ENCODE measurements at regions not wholly inside any gene's neighbourhood (a gene's known extent, or its start where the extent isn't known, plus 50 kb on each side); places are given as distances from the start of the nearest gene placed in this dataset.
"Not testable (repeated sequence)": the region's sequence is repeated elsewhere in the genome, so short reads cannot be mapped to it uniquely, and the experiment has no call there.

DNA sequence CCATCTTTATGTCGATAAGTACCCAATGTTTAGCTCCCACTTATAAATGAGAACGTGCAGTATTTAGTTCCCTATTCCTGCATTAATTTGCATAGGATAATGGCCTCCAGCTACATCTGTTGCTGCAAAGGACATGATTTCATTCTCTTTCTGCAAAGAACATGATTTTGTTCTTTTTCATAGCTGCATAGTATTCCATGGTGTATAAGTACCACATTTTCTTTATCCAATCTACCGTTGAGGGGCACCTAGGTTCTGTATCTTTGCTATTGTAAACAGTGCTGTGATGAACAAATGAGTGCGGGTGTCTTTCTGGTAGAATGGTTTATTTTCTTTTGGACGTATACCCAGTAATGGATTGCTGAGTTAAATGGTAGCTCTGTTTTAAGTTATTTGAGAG, 63.0 kb downstream of the HLX start:
- no peak for DNase-seq (ENCODE audit: low read depth in 2 of 2)

- not testable (repeated sequence) for DNase-seq (ENCODE audit: low read depth in 2 of 2)
Measured at GRCh38 chr1:220942914-220943313, 63.7 kb downstream of the HLX start.

GRCh38 chr1:220943319-220943996, 64.2 kb downstream of the HLX start:
- no peak for DNase-seq (ENCODE audit: low read depth in 2 of 2)

DNA sequence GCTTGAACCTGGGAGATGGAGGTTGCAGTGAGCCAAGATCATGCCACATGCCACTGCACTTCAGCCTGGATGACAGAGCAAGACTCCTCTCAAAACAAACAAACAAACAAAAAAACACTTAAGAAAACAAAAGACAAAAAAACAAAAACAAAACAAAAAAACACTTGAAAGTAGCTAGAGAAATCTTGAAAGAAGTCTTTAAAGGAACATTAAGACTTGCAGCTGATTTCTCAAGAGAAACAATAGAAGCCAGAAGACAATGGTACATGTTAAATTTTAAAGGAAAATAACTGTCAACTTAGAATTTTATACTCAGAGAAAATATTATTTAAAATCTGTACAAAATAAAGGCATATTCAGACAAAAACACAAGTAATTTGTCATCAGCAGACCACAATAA, 71.3 kb downstream of the HLX start:
- DNase-seq (ENCODE audit: low read depth in 2 of 2), result no peak

GRCh38 chr1:220952961-220953643, 73.9 kb downstream of the HLX start:
- DNase-seq (ENCODE audit: low read depth in 2 of 2), result no peak

DNA sequence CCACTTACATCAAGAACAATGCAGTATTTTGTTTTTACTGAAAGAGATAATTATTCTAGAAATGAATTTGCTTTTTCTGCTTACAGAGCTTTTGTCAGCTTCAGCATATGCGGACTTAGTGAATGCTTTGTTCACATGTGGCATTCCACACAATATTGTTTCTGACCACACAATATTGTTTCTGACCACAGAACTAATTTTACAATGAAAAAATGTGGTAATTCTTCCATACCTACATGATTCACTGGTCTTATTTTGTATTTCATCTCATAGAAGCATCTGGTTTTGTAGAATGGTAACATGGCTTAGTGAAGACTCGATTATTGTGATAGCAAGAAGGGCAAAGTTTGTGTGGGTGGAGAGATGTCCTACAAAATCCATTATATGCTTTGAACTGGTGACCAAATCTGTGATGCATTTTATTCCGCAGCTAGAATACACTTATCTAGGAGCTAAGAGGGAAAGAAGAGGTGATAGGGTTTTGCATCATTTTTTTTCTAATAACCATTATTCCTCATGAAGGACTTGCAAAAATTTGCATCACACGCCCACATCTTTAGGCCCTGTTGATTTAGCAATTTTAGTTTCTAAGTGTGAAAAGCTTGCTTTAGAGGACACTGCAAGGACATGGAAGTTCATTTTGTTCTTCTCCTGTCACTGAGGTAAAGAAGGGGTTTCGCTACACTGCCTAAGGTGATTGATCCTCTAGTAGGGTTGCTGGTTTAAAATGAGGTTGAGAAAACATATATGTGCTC, 75.3 kb downstream of the HLX start:
- DNase-seq (ENCODE audit: low read depth in 2 of 2), result no peak

GRCh38 chr1:220955116-220955515, 75.9 kb downstream of the HLX start:
- DNase-seq (ENCODE audit: low read depth in 2 of 2), result no peak

DNA sequence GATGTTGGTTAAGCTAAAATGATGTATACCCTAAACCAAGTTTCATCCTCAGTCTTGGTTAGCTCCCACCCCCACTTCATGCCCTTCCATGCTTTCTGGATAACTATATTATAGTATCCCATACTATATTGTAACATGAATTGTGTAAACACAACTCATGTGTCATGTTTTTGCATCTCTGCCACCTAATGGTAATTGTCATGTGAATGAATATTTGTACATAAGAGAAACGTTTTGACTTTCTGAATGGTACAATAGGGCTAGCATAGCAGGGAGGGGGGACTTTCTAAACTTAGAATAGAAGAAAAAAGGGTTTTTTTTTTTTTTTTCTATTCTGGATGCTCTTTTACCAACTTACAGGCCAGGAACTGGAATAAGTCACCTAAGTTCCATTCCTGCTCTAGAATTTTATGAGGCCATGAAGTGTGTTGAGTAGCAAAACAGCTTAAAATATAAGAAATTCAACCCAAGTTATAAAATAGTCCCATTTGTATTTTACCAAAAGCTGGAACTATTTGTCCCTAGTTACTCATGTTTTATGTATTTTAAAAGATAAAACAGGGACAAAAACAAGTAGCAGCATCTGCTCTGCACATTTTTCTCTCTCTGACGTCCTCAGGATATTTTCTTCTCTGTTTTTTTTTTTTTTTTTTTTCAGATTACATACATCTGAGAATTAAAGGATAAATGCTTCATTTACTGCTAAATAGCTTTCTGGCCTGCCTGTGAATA, 77.4 kb downstream of the HLX start:
- no peak for DNase-seq (ENCODE audit: low read depth in 2 of 2)

DNA sequence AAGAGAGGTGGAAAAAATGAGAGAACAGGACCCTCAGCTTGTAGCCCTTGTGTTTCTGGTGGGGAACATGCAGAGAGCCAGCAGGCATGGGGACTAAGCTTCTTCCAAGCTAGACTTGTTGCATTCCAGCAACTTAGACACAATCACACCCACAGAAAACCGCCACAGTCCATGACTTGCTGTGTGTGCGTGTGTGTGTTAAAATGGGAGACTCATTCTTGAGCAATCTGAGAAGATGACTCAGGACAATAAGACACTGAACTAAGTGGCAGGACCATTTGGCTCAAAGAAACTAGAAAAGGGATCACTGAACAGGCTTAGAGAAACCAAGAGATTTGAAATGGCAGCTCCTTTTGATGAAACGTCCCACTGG, 78.0 kb downstream of the HLX start:
- no peak for DNase-seq (ENCODE audit: low read depth in 2 of 2)

- DNase-seq (ENCODE audit: low read depth in 2 of 2), result no peak
Measured at GRCh38 chr1:220958234-220958633, 79.0 kb downstream of the HLX start.

- DNase-seq (ENCODE audit: low read depth in 2 of 2), result no peak
Measured at GRCh38 chr1:220962031-220962751, 82.9 kb downstream of the HLX start.

- no peak for DNase-seq (ENCODE audit: low read depth in 2 of 2)
Measured at GRCh38 chr1:220966041-220966440, 86.8 kb downstream of the HLX start.

DNA sequence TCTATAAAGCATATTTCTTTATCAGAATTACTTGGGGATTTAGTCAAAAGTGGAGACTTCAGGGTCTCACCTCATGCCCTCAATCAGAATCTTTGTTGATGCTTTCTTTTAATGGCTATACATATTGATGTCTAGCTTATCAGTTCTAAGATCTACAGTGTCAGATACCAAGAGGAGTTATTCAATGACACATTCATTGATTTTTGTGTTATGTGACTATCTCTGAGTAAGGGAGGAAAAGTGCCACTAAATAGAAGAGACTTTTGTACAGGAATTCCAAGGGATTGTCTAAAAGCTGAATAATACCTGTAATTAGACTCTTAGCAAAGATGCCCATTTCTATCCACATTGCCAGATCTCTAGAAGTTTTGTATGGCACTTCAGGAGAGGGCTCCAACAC, 87.2 kb downstream of the HLX start:
- DNase-seq (ENCODE audit: low read depth in 2 of 2), result no peak

- DNase-seq (ENCODE audit: low read depth in 2 of 2), result no peak
Measured at GRCh38 chr1:220966881-220967611, 87.8 kb downstream of the HLX start.

- DNase-seq (ENCODE audit: low read depth in 2 of 2), result no peak
Measured at GRCh38 chr1:220967911-220968310, 88.7 kb downstream of the HLX start.

- DNase-seq (ENCODE audit: low read depth in 2 of 2), result not testable (repeated sequence)
Measured at GRCh38 chr1:220969281-220969680, 90.0 kb downstream of the HLX start.

GRCh38 chr1:220970311-220970710, 91.1 kb downstream of the HLX start:
- DNase-seq (ENCODE audit: low read depth in 2 of 2), result peak in 1 of 2 donors; percentile 17

DNA sequence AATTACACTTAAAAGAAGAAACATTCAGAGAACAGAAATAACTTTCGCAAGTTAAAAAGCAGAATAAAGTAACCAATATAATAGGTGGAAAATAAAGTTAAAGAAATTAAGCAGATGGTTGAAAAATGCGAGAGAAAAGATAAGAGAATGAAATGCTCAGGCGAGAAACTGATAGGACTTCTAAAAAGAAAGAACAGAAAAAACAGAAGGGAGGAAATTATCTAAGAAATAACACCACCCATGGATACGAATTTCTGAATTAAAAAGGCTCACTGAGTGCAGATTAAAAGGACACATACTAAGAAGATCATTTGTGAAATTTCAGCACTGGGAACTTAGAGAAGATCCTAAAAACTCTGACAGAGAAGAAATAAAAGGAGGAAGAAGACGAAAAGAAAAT, 92.0 kb downstream of the HLX start:
- DNase-seq (ENCODE audit: low read depth in 2 of 2), result no peak

- no peak for DNase-seq (ENCODE audit: low read depth in 2 of 2)
Measured at GRCh38 chr1:220974431-220974830, 95.2 kb downstream of the HLX start.

DNA sequence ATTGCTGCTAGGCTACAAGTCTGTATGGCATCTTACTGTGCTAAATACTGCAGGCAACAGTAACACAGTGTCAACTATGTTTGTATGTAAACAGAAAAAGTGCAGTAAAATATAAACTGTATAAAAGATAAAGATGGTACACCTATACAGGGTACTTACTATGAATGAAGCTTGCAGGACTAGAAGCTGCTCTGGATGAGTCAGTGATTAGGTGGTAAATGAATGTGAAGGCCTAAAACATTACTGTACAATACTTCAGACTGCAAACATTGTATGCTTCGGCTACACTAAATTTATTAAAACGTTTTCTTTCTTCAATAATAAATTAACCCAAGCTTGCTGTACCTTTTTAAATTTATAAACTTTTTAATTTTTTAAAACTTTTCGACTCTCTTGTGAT, 97.1 kb downstream of the HLX start:
- DNase-seq (ENCODE audit: low read depth in 2 of 2), result no peak

DNA sequence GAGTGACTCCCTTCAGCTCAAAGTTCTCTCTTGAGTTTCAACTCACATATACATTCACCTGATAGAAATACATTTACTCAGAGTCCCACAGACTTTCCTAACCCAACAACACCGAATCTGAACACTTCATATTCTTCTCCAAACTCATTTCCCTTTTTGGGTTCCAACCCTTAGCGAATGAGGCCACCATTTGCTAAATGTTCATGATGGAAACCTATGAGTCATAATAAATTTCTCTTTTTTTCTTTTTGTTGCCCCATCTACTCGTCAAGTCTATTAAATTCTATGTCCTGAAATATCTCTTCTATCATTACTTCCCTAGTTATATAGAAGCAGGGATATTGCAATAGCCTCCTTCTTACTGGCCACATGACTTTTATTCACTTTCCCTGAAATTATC, 100.1 kb downstream of the HLX start:
- DNase-seq (ENCODE audit: low read depth in 2 of 2), result no peak

Data from dermis microvascular lymphatic vessel endothelial cell (primary cell).